GM18507 (cell line): ENCODE measurements at regions not wholly inside any gene's neighbourhood (a gene's known extent, or its start where the extent isn't known, plus 50 kb on each side); places are given as distances from the start of the nearest gene placed in this dataset.
A peak's percentile ranks its signal among the peaks of the same experiment; 100 is the strongest.

Experiments used
- DNase-seq: peaks from one replicate; pipeline ENCODE4 v3.0.0; 2011; ENCODE audit warnings: low read depth; ENCODE audit not compliant: insufficient read length; ENCODE audit errors: extremely low spot score
- FAIRE-seq: peaks from 2 replicates; lab custom pipeline; 2011; peaks lifted over from hg19 to GRCh38; lab: Jason Lieb, UNC

- no peak for FAIRE-seq
- no peak for DNase-seq
These were observed 289.3 kb upstream of the GATB start for GRCh38 chr4:152050106-152050505.

DNA sequence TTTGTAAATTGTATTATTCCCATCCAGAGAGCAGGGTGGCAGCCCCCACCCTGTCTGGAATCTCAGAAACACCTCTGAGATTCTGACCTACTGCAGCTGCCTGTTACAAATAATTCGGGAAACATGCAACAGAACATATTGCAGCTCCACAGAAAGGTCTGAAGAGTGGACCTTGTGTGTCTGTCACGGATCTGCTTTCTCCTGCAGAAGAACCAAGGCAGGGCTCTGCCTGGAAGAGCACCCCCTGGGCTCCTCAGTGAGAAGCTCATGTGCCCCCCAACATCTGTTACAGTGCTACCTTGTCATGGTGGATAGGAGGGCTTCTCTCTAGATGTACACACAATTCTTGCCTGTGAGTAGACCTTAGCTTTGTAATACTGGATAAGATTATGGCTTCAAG, 286.6 kb upstream of the GATB start:
- no peak for DNase-seq
- no peak for FAIRE-seq

GRCh38 chr4:152045807-152046571, 285.2 kb upstream of the GATB start:
- FAIRE-seq, result peak; percentile 46

GRCh38 chr4:152045449-152045806, 284.6 kb upstream of the GATB start:
- FAIRE-seq (no peak), DNase-seq (no peak)

More at GRCh38 chr4:152045807-152046571, 285.2 kb upstream of the GATB start:
- DNase-seq, result no peak

DNA sequence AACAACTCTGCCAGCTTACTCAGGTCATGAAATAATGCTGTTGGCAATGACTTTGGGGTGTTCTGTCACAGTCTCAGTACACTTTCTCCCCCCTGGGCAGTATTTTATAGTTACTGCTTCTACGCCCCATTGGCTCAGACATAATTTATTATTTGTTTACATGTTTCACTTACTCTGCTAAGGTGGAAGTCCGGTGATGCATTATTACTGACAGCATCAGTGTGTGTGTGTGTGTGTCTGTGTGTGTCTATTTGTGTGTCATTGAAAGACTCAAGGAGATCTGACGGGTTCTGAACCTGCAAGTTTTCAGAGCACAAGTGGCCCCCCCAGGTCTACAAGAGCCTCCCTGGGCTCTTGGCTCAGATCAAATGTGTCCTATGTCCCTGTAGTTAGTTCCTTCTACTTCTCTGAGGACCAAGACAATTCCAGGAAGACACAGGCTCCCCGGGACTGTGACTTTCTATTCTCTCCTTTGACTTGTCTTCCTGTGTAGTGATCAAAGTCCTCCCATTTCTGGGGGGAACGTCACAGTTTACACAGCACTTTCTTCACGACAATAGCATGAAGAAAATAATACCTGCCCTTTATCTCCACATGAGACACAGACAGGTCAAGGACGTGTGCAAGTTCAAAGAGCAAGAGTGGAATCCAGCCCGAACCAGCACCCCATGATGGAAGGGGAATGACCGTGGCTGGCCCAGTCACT, 283.7 kb upstream of the GATB start:
- FAIRE-seq, result no peak
- no peak for DNase-seq

GRCh38 chr4:152041295-152041694, 280.5 kb upstream of the GATB start:
- FAIRE-seq, result peak; percentile 33
- DNase-seq, result no peak

- DNase-seq (no peak), FAIRE-seq (no peak)
These were observed 278.9 kb upstream of the GATB start for GRCh38 chr4:152039691-152040090.

- DNase-seq (no peak), FAIRE-seq (no peak)
These were observed 278.2 kb upstream of the GATB start for GRCh38 chr4:152039023-152039481.

- DNase-seq (no peak), FAIRE-seq (no peak)
These were observed 277.4 kb upstream of the GATB start for GRCh38 chr4:152038238-152038637.

GRCh38 chr4:152037435-152037834, 276.6 kb upstream of the GATB start:
- DNase-seq (no peak), FAIRE-seq (no peak)

GRCh38 chr4:152033621-152034020, 272.8 kb upstream of the GATB start:
- DNase-seq (no peak), FAIRE-seq (no peak)

DNA sequence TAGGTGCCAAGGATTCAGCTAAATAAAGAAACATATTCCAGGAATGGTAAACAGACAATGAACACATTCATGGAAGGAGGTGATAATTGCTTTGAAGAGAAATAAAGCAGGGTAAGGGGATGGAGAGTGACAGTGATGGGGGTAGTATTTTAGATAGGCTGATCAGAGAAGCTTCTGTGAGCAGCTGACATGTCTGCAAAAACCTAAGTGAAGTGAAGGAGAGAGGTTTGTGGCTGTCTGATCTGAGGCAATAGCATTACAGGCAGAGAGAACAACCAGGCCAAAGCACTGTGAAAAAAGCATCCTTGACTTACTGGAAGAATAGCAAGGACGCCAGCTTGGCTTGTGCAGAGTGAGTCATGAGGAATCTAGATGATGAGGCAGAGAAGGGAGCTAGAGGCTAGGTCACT, 271.9 kb upstream of the GATB start:
- DNase-seq (no peak), FAIRE-seq (no peak)

DNA sequence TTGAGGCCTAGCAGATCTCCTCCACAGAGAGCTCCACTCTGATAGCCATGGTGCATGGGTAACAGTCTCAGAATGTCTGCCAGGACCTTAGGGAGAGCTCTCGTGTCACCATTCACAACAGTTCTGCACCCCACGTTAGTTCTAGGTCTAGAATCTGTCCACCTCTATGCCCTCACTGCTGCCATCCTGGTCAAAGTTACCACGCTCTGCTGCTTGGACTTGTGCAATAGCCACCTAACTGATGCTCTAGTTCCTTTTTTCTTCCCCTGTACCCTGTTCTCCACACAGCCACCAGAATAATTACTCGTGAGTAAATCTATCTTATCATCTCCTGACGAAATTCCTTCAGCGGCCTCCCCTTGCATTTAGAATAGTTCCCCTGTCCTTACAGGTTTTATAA, 268.8 kb upstream of the GATB start:
- no peak for FAIRE-seq
- no peak for DNase-seq

- FAIRE-seq (peak; percentile 59), DNase-seq (no peak)
These were observed 267.3 kb upstream of the GATB start for GRCh38 chr4:152028131-152028530.

- no peak for DNase-seq
- FAIRE-seq, result no peak
These were observed 264.1 kb upstream of the GATB start for GRCh38 chr4:152024881-152025280.

GRCh38 chr4:152023674-152024073, 262.9 kb upstream of the GATB start:
- DNase-seq (no peak), FAIRE-seq (no peak)

DNA sequence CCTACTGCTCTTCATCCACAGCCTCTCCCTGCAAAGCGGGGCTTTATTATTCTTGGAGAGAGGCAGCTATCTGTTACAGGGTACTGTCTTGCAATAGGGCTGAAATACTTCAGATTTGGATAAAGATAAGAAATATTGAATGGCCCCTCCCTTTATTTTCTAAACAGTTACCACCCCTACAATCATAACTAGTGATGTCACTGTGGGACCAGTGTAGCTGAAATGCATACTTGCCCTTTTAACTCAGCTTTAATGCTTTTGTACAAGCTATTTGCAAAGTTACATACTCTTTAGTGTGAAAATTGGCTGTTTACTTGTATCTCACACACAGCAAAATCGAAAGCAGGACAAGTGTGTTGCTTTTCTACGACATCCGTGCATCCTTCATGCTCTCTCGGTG, 261.7 kb upstream of the GATB start:
- FAIRE-seq (no peak), DNase-seq (no peak)

GRCh38 chr4:152021788-152022438, 261.1 kb upstream of the GATB start:
- FAIRE-seq, result no peak
- no peak for DNase-seq

- FAIRE-seq, result no peak
- no peak for DNase-seq
These were observed 259.3 kb upstream of the GATB start for GRCh38 chr4:152020073-152020472.

DNA sequence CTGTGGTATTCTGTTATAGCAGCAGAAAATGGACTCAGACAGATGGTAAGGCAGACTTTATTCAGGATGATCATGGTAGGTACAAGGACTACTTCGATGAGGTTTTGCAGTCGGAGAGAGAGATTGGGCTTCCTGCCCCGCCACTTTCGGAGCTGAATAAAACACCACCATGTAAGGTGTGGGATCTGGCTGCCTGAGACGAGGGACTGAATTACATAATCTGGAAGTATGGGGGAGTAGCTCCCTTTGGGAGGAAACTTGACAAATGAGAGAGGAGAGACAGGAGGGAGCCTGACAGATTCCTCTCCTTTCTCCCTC, 255.5 kb upstream of the GATB start:
- no peak for DNase-seq
- no peak for FAIRE-seq
